Stimulated activated CD8-positive, alpha-beta memory T cell treated with anti-CD3 and anti-CD28 coated beads, Interleukin-4, amount 100 ng/mL, for 48 hours (primary cell): ENCODE measurements at regions not wholly inside any gene's neighbourhood (a gene's known extent, or its start where the extent isn't known, plus 50 kb on each side); places are given as distances from the start of the nearest gene placed in this dataset.

Experiments used
- DNase-seq: peaks from one replicate; pipeline ENCODE4 v3.0.0-alpha.2; 2020

DNA sequence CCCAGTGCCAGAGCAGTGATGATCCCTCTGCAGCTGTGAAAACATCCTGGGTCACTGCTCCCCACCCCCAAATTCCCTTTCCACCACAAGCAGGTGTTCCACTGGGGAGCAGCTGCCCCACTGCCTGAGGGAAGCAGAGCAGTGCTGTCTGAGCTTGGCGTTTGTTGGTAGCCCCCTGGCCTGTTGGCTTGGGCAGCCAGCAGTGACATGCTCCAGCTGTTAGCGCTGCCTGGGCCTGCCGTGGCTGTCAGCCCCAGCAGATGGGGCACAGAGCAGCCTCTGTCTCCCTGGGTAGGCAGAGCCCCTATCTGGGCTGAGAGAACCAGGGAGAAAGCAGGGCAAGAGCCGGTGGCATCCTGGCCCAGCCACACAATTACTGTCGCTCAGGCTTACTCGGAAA, 247.7 kb downstream of the GLI2 start:
- DNase-seq: no peak

DNA sequence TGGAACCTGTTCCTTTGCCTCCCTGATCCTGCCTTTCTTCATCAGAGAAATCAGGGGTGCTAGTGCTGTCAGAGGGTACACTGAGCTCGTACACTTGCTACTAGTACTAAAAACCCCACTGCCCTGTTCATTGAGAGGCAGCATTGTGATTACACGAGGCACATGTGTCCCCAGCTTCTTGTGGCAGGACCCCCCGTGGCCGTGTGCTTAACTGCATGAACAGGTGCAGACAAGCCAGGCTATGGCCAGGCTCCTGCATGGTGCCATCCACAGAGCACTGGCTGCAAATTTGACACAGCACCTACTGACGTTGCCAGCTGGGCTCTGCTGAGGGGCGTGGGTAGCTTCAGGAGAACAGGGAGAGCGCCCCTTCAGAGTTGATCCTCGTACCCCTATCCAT, 248.4 kb downstream of the GLI2 start:
- DNase-seq: no peak

DNA sequence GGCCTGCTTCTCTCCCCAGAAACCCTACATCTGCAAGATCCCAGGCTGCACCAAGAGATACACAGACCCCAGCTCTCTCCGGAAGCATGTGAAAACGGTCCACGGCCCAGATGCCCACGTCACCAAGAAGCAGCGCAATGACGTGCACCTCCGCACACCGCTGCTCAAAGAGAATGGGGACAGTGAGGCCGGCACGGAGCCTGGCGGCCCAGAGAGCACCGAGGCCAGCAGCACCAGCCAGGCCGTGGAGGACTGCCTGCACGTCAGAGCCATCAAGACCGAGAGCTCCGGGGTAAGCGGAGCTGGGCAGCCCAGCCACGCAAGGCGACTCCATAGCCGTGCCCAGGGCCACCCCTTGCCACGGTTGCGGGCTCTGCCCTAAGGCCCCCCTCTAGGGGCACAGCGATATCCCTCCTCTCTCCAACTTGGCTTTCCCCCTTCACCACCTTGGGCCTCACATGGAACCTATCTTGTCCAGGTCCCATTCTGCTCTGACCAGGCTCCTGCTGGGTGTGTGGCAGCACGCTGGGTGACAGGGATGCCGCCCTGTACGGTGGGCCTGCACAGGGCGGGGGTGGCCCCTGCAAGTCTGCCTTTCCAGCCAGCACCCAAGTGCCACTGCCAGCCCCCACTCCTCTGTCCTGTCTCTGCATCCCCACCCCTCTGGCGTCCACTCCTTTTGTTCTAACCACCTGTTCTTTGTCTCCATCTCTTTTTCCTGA, 248.9 kb downstream of the GLI2 start:
- no peak for DNase-seq

DNA sequence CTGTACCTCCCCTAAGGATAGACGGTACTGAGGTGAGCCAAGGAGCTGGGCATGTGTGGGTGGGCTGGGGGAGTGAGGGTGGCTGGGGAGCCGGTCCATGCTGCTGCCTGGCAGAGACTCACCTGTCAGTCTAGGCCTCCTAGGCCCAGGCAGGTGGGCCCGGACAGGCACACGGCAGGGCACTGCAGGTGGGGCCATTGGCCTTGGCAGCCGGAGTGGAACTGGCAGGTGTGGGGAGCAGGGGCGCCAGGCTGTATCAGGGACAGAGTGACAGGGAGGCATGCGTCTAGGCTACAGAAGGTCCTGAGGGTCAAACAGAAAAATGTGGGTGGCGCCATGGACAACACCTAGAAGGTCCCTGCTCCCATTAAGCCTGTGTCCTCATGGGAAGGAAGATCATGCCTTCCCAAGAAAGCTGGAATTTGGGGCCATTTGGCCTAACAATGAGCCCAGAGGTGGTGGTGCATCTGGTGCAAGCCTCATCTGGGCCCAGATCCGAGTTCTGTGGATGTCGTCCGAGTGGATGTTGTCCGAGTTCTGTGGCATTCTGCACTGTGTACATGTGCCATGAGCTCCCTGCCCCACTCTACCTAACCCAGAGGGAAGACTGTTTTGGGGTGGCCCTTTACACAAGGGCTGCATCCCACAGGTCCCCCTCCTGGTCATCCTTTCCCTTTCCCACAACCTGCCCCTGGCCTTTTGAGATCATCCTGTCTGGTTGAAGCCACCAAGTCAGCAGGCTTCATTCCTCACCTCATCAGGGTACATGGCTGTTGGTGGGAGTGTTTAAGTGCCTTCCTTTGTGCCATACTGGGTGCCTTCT, 249.7 kb downstream of the GLI2 start:
- DNase-seq: no peak

DNA sequence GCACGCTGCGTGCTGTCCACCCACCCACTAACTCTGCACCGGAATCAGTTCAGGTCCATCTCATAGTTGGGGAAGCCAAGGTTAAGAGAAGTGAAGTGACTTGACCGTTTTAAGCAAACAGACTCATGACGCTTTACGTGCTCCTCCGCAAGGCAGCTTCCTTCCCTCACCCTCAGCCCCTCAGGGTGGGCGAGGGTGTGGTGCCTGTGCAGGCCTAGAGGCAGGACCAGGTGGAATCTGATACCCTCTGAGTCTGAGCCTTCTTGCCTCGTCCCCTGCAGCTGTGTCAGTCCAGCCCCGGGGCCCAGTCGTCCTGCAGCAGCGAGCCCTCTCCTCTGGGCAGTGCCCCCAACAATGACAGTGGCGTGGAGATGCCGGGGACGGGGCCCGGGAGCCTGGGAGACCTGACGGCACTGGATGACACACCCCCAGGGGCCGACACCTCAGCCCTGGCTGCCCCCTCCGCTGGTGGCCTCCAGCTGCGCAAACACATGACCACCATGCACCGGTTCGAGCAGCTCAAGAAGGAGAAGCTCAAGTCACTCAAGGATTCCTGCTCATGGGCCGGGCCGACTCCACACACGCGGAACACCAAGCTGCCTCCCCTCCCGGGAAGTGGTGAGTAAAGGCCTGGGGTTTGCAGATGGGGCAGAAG, 250.5 kb downstream of the GLI2 start:
- no peak for DNase-seq

DNA sequence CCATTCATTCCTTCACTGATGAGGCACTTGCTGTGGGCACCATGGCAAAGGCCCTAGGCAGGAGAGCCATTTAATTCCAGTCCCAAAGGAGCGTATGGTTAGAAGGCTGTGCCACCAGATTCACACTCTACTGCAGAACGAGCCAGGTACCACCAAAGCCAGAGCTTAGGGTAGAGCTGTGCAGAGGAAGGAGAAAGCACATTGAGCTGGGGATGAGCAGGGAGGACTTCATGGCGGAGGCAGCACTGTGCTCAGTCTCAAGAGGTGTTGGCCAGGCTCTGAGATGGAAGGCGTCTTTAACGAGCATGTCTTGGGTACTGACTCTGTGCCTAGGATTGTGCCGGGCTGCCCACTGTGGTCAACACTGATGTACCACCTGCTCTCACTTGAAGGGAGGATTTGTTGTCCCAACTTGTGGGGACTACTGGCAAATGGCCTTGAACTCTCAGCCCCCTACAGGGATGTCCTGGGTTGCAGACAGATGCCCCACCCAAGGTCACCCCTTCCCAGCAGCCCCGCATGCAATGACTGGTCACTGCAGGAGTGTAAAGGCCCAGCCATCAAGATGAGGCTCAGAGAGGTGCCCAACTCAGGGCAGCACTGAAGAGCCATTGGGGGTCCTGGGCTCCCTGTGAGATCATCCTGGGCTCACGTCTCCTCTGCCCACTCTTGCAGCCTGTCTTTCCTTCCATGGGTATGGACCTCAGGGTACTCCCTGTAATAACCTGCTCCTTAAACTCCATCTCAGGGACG, 251.4 kb downstream of the GLI2 start:
- DNase-seq: no peak

DNA sequence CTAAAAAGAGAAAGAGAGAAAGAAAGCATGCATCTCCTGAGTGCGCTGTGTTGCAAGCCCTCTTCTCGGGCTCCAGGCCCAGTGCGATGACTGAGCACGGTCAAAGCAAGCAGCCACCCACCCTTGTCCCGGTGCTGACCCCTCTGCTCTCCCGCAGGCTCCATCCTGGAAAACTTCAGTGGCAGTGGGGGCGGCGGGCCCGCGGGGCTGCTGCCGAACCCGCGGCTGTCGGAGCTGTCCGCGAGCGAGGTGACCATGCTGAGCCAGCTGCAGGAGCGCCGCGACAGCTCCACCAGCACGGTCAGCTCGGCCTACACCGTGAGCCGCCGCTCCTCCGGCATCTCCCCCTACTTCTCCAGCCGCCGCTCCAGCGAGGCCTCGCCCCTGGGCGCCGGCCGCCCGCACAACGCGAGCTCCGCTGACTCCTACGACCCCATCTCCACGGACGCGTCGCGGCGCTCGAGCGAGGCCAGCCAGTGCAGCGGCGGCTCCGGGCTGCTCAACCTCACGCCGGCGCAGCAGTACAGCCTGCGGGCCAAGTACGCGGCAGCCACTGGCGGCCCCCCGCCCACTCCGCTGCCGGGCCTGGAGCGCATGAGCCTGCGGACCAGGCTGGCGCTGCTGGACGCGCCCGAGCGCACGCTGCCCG, 252.5 kb downstream of the GLI2 start:
- no peak for DNase-seq

DNA sequence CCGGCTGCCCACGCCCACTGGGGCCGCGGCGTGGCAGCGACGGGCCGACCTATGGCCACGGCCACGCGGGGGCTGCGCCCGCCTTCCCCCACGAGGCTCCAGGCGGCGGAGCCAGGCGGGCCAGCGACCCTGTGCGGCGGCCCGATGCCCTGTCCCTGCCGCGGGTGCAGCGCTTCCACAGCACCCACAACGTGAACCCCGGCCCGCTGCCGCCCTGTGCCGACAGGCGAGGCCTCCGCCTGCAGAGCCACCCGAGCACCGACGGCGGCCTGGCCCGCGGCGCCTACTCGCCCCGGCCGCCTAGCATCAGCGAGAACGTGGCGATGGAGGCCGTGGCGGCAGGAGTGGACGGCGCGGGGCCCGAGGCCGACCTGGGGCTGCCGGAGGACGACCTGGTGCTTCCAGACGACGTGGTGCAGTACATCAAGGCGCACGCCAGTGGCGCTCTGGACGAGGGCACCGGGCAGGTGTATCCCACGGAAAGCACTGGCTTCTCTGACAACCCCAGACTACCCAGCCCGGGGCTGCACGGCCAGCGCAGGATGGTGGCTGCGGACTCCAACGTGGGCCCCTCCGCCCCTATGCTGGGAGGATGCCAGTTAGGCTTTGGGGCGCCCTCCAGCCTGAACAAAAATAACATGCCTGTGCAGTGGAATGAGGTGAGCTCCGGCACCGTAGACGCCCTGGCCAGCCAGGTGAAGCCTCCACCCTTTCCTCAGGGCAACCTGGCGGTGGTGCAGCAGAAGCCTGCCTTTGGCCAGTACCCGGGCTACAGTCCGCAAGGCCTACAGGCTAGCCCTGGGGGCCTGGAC, 253.2 kb downstream of the GLI2 start:
- DNase-seq: no peak

DNA sequence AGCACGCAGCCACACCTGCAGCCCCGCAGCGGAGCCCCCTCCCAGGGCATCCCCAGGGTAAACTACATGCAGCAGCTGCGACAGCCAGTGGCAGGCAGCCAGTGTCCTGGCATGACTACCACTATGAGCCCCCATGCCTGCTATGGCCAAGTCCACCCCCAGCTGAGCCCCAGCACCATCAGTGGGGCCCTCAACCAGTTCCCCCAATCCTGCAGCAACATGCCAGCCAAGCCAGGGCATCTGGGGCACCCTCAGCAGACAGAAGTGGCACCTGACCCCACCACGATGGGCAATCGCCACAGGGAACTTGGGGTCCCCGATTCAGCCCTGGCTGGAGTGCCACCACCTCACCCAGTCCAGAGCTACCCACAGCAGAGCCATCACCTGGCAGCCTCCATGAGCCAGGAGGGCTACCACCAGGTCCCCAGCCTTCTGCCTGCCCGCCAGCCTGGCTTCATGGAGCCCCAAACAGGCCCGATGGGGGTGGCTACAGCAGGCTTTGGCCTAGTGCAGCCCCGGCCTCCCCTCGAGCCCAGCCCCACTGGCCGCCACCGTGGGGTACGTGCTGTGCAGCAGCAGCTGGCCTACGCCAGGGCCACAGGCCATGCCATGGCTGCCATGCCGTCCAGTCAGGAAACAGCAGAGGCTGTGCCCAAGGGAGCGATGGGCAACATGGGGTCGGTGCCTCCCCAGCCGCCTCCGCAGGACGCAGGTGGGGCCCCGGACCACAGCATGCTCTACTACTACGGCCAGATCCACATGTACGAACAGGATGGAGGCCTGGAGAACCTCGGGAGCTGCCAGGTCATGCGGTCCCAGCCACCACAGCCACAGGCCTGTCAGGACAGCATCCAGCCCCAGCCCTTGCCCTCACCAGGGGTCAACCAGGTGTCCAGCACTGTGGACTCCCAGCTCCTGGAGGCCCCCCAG, 254.1 kb downstream of the GLI2 start:
- no peak for DNase-seq

DNA sequence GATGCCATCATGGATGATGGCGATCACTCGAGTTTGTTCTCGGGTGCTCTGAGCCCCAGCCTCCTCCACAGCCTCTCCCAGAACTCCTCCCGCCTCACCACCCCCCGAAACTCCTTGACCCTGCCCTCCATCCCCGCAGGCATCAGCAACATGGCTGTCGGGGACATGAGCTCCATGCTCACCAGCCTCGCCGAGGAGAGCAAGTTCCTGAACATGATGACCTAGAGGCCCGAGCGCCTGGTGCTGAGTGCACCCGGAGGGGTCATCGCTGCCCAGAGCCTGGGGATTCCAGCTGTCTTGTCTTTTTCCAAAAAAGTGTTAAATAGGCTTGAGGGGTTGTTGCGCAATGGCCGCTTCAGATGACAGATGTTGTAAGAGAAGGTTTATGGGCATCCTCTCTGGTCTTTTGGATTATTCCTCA, 254.8 kb downstream of the GLI2 start:
- no peak for DNase-seq

DNA sequence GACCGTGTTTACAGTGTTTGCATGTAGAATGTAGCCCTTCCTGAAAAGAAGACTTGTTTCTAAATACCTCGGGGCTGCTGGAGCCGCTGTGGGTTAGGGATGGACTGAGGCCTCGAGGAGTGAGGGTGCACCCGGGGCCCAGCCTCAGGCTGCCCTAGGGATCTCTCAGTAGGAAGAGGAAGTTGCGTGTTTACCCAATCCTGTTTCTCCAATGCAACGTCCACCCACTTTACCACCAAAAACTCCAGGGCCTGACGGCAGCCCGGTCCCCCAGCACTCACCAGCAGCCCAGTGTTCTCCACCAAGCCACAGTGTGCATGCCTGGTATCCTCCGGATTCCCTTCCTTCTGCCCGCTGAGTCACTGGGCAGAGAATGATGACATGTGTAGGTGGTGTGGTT, 255.8 kb downstream of the GLI2 start:
- no peak for DNase-seq

DNA sequence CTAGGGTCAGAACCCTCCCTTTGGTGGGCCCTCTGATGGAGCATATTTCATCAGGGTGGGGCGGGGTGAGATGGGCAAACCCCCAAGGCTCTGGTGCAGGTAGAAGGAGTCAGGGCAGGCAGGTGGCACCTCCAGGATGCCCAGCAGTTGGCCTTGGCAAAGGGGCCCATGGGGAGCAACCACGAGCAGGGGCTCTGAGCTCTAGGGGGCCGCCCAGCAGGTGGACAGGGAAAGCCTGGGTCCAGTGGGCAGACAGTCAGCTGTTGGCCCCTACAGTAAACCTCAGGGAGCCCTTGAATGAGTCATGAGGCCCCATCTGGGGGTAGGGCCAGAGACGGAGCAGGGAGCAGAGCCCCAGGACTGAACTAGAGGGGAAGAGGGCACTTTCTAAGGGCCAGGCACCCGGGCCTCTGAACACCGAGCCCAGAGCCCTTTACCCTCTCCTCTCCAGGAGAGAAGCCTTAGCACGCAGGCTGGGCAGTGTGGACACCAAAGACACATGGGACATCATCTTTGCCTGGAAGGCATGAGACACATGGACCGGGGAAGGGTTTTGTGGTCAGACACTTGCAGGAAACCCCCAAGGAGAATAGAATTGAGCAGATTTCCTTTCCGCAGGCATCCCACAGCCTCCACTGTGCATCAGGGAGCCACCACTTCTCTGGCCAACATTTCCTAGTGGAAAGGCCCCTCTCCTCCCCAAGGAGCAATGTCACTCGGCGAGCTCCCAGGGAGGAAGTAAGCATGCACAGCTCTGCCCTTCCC, 257.3 kb downstream of the GLI2 start:
- no peak for DNase-seq

DNA sequence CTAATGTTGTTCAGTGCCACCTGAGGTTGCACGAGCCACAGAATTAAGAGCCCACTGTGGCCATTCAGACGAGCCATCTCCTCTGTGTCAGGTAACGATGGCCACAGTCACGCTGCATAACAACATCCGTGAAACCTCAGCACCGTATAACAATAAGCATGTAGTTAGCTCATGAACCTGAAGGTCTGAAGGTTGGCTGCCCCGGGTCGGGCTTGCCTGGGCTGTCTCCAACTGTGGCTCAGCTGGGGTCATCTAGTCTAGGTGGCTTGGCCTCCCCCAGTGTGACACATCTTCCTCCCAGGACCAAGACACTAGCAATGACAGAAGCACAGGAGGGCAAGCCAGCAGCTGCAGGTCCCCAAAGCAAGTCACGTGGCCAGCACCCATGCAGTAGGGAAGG, 258.0 kb downstream of the GLI2 start:
- no peak for DNase-seq

DNA sequence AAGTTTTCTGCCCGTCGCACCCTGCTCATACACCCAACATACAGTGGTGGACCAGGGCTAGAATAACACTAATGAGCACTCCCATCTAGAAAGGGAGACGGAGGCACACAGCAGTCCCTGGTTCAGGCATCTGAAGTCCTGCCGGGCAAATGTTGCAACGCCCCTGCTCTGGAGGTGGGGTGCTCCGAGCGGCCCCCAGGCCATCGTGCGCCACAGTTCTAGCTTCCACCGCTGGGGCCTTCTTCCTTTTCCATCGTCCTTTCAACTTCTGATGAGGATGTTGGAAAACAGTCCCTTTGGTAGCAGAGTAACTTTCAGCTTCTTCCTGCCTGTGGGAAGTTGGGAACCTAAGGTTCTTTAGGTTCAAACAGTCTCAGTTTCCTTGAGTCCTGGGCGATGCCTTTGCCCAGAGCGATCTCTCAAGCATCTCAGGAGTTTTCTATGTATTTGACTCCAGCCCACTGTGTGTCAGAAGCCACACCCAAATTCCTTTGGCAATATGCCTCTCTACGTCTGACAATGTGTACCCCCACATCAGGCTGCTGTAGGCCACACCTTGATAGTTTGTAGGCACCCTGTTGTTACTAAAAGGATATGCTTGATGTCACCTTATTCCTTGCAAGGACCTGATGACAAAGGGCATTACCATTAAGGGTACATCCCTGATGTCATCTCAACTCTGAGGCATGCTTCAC, 258.8 kb downstream of the GLI2 start:
- DNase-seq: no peak

DNA sequence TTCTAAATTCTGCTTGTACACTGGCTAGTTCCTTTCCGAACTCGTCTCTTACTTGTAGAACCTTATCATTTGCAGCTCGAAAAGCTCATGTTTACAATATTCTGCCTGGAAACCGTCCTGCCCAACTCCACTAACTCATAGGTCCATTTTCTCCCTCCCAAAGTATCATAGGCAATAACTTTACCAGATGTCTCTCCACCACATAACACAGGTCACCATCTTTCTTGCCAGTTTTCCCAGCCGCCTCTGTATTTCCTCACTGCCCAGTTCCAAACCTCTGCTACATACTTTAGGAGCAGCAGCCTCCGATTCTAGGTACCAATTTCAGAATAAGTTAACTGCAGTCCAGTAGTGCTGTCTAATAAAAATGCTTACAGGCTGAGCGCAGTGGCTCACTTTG, 259.5 kb downstream of the GLI2 start:
- DNase-seq: no peak

DNA sequence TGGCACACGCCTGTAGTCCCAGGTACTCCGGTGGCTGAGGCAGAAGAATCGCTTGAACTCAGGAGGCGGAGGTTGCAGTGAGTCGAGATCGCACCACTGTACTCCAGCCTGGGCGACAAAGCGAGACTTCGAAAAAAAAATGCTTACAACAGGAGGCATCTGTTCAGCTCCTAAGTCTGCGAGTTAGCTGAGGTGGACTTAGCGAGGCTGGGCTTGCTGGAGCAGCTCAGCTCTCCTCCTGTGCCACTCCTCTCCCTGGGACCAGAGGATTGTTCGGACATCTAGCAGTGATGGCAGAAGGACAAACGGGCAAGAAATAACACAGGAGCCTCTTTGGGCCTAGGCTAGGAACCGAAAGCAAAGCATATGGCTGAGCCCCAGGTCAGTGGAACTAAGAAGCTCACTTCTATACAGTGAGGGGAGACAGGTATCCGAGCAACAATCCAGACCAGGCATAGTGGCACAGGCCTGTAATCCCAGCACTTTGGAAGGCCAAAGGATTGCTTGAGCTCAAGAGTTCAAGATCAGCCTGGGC, 260.1 kb downstream of the GLI2 start:
- no peak for DNase-seq

DNA sequence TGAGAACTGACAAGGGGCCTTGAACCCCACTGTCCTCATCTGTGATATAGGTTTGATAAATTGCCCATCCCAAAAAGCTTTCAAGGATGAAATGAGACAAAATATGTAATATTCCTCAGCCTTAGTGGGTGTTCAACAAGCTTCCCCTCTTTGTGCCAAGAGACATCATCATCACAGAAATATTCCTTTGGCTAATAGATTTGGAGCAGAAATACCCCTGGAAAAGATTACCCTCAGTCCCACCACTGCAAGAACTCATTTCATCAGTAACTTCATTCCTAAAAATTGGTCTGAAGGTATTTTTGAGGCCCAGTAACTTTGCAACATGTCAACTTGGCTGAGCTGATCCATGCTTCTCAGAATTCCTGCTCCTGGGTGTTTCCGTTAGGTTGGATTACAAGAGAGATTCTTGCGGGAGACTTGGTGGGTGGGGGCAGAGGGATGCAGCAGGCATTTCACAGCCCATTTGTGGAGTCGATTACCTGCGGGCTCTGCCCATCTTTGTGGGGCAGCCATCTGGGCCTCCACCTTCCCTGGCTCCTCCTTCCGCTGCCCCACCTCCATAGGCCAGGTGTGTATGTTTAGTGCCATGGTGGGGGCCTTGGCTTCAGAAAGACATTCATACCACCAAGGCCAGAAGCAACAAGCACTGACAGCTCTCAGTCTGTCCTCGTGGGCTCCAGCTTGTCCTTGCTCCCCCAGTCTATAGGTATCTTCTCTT, 263.9 kb downstream of the GLI2 start:
- DNase-seq: no peak

DNA sequence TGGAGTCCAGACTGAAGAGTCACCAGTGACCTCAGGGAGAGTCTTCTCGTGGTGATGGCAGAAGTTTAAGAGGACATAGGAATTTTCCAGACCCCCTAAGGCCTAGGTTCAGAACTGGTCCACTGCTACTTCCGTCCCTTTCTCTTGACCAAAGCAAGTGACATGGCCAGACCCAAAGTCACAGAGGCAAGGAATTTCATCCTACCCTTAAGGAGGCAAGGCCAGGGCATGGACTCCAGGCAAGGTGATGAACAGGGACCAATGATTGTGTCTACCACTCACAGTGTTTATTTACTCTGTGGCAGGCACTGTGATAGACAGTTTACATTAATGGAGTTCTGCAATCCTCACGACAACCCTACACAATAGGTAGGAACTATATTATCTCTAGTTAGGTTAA, 265.1 kb downstream of the GLI2 start:
- no peak for DNase-seq
